ENCODE measurements at regions not wholly inside any gene's neighbourhood (a gene's known extent, or its start where the extent isn't known, plus 50 kb on each side); places are given as distances from the start of the nearest gene placed in this dataset.

GRCh38 chr20:21033817-21034216 is 72.3 kb downstream of the LINC00237 start:
- no peak for DNase-seq (ENCODE audit: low read depth)

DNA sequence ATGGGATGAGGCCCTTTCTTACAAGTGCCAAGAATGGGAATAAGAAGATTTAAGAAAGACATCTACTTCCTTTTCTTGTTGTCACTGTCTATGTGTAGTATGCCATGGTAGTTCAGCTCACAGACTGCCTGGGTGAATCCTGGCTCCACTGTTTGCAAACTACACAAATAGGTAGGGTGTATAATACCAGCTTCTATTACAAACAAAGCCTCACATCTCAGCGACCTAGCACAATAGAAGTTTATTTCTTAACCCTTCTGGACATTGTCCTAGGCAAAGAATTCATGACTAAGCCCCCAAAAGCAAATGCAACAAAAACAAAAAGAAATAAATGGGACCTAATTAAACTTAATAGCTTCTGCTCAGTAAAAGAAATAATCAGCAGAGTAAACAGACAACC is 74.5 kb downstream of the LINC00237 start:
- DNase-seq (ENCODE audit: low read depth) = no peak

DNA sequence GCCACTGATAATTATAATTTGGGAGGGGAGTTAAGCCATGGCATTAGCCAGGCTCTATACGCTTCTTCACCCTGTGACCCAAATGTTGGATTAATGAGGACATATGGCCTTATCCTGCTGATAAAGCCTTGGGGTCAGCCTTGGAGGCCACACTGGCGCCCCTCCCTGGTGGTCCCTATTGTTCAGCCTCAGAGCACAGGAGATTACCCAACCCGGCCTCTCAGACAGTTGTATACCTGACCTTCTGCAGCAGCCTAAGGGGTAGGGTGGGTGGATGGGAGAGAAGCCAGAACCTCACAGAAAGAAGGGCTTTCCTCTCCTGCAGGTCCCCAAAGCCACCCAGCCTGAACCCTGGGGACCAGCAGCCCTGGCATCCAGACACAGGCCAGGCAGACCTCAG is 76.8 kb downstream of the LINC00237 start:
- DNase-seq (ENCODE audit: low read depth) = no peak

- DNase-seq (ENCODE audit: low read depth) = no peak
Observed at GRCh38 chr20:21028921-21029320, 77.2 kb downstream of the LINC00237 start.

DNA sequence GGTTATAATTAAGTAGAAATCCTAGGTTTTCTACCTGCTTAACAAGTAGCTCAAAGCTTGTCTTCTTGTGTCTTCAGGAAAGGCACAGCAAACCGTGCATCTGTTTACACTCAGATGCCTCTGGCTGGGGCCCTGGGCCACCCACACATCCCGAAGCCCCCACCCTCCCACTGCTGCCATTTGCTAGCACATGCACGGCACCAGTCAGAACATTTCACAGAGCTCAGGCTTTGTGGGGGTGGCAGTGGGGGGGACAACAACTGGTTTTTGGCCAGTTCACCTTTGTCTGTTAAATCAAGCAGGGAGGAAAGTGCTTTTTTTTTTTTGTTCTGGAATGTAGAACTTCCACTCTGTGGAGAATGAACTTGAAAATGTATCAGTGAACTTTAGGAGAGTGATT is 77.7 kb downstream of the LINC00237 start:
- DNase-seq (ENCODE audit: low read depth) = no peak

DNA sequence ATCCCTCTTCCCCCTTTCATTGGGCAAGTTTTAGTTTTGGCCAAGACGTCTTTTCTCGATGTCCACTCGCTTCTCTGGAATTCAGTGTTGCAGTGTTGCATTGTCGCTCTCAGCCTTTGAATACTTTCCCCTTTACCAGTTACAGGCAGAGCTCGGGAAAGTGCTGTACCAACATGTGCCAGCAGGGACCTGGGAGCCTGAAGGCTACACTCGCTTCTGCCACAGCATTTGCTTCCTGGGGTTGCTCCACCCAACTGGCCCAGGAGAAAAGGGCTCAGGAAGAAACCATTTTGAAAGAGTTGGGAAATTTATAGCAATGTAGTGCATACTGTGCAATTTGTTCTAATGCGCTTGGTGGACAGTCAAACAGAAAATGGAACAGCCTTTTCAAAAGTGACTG is 78.6 kb downstream of the LINC00237 start:
- DNase-seq (ENCODE audit: low read depth) = no peak

DNA sequence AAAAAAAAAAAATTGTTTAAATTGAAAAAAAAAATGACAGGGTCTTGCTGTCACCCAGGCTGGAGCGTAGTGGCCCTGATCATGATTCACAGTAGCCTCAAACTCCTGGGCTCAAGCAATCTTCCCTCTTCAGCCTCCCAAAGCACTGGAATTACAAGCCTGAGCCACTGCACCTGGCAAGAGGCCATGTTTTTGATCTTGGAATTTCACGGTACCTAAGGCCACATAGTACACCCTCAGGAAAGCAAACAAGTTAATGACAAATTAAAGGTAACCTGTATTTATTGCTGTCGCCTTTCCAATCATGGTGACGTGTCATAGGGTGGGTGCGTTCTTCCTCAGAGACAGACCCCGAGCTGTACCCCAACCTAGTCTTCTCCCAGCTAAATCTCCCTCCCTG is 79.2 kb downstream of the LINC00237 start:
- DNase-seq (ENCODE audit: low read depth) = no peak

- DNase-seq (ENCODE audit: low read depth) = no peak
Observed at GRCh38 chr20:21024420-21024819, 81.7 kb downstream of the LINC00237 start.

- no peak for DNase-seq (ENCODE audit: low read depth)
Observed at GRCh38 chr20:21022925-21023324, 83.2 kb downstream of the LINC00237 start.

GRCh38 chr20:21021472-21021790 is 84.7 kb downstream of the LINC00237 start:
- DNase-seq (ENCODE audit: low read depth) = no peak

GRCh38 chr20:21020659-21021471 is 85.3 kb downstream of the LINC00237 start:
- DNase-seq (ENCODE audit: low read depth) = no peak

GRCh38 chr20:21019814-21020658 is 86.1 kb downstream of the LINC00237 start:
- no peak for DNase-seq (ENCODE audit: low read depth)

GRCh38 chr20:21019468-21019813 is 86.7 kb downstream of the LINC00237 start:
- DNase-seq (ENCODE audit: low read depth) = no peak

DNA sequence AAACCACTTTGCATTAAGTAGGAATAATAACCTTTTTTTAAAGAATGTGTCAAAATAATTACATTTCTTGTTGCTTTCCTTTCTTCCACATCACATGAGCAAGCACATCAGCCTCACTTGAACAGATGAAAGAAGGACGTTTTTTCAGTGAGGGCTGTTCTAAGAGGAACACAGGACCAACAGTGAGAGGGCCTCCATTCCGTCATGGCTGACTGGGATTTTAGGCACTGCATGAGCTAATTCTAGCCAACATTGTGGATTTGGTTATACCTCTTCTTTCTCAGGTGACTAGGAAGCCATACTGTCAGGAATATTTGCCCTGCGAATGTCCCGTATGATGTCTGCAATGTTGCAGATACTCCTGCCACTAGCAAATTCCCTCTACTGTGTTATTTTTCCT is 87.6 kb downstream of the LINC00237 start:
- DNase-seq (ENCODE audit: low read depth) = no peak

DNA sequence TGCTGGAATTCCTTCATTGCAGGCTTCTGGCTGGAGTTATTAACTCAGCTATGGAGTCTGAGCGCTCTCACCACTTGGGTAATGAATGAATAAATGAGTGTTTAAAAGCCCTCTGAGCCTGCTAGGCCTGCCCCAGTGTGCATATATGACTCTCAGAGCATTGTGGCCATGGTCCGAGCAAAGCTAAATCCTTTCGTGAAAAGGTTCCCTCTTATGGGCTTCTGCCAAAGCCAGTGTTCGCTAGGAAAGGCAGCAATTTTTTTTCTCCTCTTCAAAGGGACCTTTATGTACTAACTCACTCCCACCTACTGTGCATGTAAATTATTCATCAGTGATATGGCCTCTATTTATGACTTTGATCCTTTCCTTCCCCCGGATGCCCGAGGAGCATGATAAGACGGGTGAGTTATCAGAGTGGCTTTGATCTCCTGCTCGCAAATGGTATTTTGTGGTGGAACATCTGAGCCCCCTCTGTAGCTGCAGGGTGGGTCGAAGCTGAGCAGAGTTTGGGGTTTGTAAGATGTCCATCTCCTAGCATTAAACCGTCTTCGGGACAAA is 88.6 kb downstream of the LINC00237 start:
- DNase-seq (ENCODE audit: low read depth) = no peak

GRCh38 chr20:21016751-21017150 is 89.4 kb downstream of the LINC00237 start:
- no peak for DNase-seq (ENCODE audit: low read depth)

GRCh38 chr20:21014528-21014927 is 91.6 kb downstream of the LINC00237 start:
- DNase-seq (ENCODE audit: low read depth) = no peak

DNA sequence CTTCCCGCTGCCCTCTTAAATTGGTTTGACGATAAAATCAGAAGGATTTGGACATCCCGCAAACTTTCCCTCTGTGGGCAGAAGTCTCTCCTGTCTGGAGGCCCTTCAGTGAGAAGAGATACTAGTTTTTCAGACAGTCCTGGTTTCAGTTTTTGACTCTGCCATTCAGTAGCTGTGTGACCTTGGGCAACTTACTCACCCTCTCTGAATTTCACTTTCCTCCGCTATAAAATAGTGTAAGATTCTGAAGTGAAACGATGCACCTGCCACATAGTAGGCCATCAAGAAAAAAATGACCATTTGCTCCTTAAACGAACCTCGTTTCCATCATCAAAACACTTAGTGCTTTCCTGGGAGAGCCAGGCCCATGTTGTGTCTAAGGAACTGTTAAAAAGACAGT is 97.2 kb downstream of the LINC00237 start:
- DNase-seq (ENCODE audit: low read depth) = no peak

- no peak for DNase-seq (ENCODE audit: low read depth)
Observed at GRCh38 chr20:21006611-21007010, 99.5 kb downstream of the LINC00237 start.

DNA sequence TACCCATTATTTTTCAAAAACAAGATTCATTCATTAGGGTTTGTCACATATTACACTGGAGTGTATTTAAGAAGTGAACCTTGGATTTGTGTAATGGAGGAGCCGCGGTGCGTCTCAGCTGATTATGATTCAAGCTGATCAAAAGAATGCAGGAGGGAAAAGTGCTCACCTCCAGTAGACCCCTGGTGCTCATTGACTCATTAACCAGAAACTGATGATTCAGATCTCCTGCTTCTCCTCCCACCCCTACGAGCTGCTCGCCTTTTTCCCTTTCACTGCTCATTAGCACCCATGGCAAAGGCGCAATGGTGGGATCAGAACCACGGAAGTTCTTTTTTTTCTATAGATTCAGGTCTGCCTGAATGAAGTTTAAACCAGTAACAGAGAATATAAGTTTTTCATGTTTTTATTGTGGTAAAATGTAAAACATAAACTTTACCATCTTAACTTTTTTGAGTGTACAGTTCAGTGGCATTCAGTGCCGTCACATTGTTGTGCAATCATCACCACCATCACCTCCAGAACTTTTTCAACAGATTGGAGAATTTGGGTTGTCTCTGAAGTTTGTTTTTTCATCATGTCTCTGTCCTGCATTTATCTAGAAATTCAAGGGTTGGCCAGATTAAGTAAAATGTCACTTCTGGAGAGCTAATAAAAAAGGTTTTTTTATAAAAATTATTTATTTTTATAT is 101.6 kb downstream of the LINC00237 start:
- no peak for DNase-seq (ENCODE audit: low read depth)

DNA sequence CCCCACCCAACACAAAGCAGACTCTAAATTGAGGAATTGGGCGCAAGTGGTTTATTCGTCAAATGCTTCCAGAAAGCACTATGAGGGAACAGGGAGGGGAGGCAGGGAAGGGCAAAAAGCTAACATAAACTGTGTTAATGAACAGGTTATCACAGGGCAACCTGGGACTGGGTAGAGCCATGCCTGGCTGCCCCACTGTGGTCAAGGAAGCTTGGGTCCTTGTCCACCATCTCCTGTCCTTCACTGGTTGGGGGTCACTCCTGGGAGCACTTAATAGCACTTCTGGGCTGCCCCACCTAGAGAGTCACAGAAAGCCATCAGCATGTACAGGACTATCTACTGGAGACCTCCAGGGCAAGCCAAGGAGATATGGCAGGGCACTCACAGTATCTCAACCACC is 102.3 kb downstream of the LINC00237 start:
- no peak for DNase-seq (ENCODE audit: low read depth)

GRCh38 chr20:21002486-21002885 is 103.7 kb downstream of the LINC00237 start:
- no peak for DNase-seq (ENCODE audit: low read depth)

DNA sequence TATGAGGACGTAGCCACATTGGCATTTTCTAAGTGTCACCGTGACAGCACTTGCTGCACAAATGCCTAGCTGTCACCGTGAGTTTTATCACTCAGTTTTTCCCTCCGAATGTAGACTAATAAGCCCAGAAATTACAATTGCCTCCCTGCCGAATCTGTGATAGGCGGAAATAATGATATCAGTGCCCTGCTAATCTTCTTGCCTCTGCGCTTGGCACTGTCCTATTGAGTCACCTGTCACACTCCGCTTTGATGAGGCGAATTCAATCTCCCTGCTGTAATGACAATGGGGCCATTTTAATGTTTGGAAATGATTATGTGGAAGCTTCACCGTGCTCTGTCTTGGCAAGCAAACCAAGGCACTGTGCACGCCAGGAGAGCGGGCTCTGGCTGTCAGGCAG is 112.8 kb downstream of the LINC00237 start:
- DNase-seq (ENCODE audit: low read depth) = no peak

All from stromal cell of bone marrow (primary cell).